IPS DF 4.7 (cell line): ENCODE measurements at regions not wholly inside any gene's neighbourhood (a gene's known extent, or its start where the extent isn't known, plus 50 kb on each side); places are given as distances from the start of the nearest gene placed in this dataset.
A peak's percentile ranks its signal among the peaks of the same experiment; 100 is the strongest.

Source experiments
- DNase-seq: peaks from one replicate; pipeline ENCODE4 v3.0.0-alpha.2; 2013; ENCODE audit warnings: low spot score; ENCODE audit errors: extremely low read depth

DNA sequence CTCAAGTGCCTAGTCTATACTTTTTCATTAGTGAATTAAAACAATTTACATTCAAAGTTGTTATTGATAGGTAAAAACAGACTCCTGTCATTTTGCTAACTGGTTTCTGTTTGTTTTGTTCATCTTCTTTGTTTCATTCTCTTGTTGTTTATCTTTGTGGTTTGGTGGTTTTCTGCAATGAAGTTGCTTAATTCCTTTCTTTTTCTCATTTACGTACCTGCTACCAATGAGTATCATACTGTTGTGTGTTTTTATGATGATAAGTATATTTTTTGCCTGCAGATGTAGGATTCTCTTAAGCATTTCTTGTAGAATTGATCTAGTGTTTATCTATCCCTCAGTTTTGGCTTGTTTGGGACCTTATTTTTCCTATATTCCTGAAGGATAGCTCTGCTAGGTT is 2230.0 kb downstream of the MAT2B start:
- DNase-seq: no peak

DNA sequence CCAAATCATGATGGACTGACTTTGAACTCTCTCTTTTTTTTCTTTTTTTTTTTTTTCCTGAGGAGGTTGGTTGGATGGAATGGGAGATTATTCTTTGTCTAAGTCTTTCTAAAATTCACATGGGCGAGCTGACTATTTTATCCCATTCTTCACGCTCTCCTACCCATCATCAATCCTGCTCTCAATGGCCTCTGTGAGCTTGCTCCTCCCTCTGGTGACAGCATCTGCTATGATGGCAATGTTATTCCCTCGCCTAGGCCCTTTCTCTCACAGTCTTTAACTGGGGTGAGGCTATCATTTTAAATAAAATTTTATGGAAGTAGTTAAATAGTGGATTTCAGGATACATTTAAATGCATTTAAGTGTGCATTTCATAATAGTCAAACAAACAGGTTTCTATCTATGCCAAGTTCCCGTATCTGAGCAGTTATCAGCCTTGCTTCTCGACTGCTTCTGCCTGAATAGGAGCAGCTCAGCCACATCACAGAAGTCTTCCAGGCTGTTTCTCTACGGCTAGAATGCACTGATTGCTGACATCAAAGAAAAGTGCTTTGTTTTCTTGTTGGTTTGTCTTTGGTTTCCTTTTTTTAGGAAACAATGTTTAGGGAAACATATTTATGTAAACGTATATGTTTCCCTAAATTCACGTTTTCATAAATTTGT is 2233.8 kb downstream of the MAT2B start:
- no peak for DNase-seq

DNA sequence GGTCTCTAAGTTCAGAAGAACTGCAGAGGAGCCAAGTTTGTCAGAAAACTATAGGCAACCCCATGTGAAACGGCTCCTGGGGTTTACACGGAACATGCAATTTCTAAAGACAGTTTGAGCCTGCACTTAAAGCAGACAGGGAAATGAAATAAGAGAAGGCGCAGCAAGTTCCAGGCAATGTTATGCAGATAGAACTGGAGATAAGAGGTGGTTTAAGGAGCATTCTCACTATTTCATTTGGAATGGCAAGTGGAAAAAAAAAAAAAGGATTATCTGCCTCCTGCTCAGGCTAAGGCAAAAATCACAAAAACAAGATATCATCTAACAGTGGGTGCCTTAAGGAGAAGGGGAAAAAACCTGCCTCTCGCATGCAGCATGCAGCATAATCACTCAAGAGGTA is 2252.4 kb downstream of the MAT2B start:
- DNase-seq: no peak

DNA sequence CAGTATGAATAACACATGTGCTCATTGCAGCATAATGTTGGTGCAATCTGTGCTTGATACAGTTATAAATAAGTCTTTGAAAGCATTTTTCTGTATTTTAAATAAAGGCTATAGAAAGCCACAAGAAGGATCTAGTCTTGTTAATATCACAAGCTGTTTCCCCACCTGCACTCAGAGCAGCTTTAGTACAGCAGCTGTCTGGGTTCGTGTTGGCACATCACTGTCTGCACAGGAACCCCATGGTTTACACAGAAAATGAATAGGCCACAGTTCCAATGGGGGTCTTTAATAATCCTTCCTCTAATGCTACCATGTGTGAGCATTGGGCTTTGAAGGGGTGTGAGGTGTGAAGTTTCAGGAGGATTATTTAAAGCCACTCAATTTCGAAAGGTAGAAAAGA is 2269.7 kb downstream of the MAT2B start:
- no peak for DNase-seq

- DNase-seq: no peak
Measured at GRCh38 chr5:165779505-165779904, 2274.1 kb downstream of the MAT2B start.

DNA sequence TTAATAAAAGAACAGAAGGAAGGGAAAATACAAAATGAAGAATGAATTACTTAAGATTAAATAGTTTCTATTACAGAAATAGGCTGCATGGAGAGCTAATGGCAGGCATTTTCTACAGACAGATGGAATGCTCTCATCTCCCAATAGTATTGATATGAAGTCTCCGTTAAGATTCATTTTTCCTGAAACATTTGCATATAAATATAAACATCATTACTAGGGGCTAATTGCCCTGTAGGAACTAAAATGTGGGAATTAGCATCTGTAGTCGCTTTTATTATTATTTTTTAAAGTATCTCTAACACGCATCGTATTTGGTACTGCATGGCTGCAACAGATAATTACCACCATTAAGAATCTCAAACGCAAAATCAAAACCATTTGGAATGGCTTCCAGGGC is 2275.5 kb downstream of the MAT2B start:
- DNase-seq: no peak

- DNase-seq: no peak
Measured at GRCh38 chr5:165781738-165782137, 2276.3 kb downstream of the MAT2B start.

- no peak for DNase-seq
Measured at GRCh38 chr5:165783024-165783423, 2277.6 kb downstream of the MAT2B start.

DNA sequence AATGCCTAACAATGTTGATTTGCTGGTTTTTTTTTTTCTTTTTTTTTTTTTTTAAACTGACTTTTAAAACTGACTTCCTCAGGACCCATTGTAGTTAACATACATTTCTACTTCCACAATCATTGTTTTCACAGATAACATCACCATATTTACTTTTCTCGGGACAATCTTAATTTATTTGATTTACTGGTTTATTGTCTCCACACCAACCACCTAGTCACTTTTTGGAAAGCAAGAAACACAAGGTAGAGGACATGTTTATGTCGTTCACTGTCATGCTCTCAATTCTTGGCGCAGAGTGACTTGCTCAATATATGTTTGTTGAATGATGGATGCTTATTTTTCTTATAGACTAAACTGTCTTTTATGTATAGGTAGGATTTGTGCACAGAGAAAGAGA is 2280.7 kb downstream of the MAT2B start:
- DNase-seq: no peak

GRCh38 chr5:165795073-165795472 is 2289.7 kb downstream of the MAT2B start:
- DNase-seq: no peak

GRCh38 chr5:165805756-165806155 is 2300.3 kb downstream of the MAT2B start:
- peak; percentile 58 for DNase-seq

DNA sequence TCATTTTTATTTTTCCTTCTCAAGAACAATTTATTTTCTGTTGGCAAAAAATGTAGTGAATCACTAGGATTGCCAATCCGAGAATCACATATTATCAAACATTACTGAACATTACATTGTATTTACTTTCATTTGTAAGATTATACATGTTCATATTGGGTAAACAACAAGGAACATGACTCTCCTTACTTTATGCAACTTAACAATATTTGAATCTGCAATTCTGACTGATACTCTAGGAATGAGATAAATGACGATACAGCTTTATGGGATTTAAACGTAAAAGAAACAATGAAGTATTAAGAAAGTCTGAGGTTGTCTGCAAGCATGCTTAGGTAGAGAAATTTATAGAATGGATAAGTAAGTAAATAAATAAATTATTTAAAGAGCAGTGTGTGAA is 2302.9 kb downstream of the MAT2B start:
- DNase-seq: no peak

DNA sequence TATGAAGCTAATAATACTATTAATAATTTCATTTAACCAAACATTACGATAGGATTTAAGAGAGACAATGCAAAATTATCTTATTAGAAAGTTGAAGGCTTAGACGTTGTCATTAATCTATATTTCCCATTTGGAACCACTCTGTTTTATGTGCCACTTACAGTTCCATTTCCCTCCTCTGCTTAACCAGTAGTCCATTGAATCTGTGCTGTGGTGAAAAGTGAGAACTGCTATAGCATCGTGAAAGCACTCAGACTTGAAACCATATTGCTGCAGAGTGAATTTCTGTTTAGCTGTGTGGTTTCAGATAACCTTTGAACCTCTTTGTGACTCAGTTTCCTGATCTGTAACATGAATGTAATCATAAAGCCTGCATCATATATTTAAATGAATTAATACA is 2304.5 kb downstream of the MAT2B start:
- no peak for DNase-seq

DNA sequence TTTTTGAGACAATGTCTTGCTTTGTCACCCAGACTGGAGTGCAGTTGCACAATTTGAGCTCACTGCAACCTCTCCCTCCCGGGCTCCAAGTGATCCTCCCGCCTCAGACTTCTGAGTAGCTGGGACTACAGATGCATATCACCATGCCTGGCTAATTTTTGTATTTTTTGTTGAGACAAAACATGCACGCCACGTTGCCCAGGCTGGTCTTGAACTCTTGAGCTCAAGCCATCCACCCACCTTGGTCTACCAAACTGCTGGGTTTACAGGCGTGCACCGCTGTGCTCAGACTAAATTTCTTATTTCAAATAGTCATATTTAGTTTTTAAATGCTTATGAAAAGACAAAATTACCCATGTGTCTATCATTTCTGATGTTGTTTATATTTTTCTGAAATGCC is 2324.1 kb downstream of the MAT2B start:
- DNase-seq: no peak

GRCh38 chr5:165834891-165835290 is 2329.5 kb downstream of the MAT2B start:
- DNase-seq: no peak

- no peak for DNase-seq
Measured at GRCh38 chr5:165836046-165836445, 2330.6 kb downstream of the MAT2B start.

DNA sequence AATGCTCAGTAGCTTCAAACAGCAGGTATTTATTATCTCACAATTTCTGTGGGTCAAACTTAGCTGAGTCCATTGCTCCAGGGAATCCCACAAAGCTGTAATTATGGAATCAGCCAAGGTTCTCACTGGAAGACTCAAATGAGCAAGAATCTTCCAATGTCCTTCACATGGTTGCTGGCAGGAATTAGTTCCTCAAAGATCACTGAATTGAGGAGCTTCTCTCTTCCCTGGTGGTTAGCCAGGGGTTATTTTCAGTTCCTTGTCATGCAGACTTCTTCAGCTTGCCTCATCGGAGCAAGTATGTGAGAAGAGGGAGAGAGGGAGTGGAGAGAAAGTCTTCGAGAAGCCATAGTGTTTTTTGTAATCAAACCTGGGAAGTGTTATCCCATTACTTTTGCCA is 2331.9 kb downstream of the MAT2B start:
- no peak for DNase-seq

GRCh38 chr5:165844571-165844970 is 2339.2 kb downstream of the MAT2B start:
- DNase-seq: no peak

GRCh38 chr5:165858118-165858517 is 2352.7 kb downstream of the MAT2B start:
- DNase-seq: no peak

- no peak for DNase-seq
Measured at GRCh38 chr5:165859251-165859650, 2353.8 kb downstream of the MAT2B start.

DNA sequence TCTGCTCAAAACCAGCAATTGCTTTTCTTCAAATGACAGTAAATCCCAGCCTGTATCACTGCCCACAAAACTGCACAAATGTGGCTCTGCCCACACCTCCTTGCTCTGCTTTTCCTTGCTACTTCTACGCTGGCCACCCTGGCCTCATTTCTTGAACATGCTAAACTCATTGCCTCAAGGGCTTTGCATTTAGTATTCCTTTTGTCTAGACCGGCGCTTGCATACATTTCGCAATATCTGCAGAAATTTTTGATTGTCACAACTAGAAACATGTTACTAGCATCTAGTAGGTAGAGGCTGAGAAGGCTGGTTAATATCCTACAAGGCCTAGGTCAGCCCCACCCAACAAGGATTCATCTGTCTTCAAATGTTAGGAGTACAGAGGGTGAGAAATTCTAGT is 2357.8 kb downstream of the MAT2B start:
- DNase-seq: no peak

GRCh38 chr5:165871291-165871690 is 2365.9 kb downstream of the MAT2B start:
- DNase-seq: no peak

GRCh38 chr5:165874851-165875250 is 2369.4 kb downstream of the MAT2B start:
- no peak for DNase-seq

DNA sequence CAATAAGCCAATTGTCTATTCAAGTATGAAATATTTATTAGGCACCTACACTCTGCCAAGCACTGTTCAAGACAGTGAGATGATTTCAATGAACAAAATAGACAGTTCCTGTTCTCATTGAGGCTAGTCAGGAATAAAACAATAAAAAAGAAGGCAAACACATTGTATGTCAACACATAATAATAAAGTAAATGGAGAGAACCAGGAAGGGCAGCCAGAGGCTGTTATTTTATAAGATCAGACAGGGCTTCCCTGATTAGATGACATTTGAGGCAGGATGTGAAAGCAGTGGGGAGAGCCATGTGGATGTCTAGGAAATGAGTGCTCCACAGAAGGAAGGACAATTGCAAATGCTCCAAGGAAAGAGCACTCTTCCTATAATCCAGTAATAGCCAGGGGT is 2371.1 kb downstream of the MAT2B start:
- no peak for DNase-seq
